ENCODE measurements at regions not wholly inside any gene's neighbourhood (a gene's known extent, or its start where the extent isn't known, plus 50 kb on each side); places are given as distances from the start of the nearest gene placed in this dataset.

DNA sequence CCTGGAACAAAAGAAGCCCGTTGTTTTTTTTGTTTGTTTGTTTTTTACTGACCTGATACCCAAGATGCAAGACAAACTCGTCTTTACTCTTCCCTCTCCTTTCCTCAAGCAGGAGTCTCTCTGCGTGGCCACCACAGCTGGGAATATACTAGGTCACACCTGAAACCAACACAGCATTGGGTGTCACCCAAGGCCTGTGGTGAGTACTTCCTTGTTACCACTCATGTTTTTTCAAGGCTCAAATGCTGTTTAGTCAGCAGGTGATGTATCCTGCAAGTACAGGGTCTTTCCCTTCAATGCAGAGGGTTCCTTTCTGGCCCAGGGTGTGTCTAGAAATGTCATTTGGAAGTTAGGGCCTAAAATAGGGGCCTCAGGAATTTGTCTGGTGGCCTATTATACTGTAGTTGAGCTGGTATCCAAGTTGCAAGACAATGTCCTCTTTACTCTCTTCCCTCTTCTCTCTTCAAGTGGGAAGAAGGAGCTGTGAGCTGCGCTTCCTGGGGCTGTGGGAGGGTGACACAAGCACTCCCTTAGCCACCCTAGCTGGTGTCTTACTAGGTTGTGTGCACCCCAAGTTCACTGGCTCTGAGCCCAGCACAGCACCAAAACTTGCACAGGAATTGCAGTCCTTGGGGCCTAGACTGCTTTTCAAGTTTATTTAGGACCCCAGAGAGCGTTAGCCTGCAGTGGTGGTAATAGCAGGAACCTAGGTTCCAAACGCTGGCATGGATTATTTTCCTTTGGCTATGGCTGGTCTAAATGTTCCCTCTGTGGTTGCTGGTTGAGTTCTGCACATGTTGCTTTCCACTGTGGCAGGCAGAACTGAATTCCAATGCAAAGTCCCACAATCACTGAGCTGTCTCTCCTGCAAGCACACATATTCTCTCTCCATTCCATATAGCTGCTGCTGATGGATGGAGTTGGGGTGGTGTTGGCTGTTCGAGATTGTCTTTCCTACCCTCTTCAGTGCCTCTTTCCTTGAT lies 91.4 kb upstream of the LYPLAL1 start (continued):
- TF ChIP-seq, protein P1, sequence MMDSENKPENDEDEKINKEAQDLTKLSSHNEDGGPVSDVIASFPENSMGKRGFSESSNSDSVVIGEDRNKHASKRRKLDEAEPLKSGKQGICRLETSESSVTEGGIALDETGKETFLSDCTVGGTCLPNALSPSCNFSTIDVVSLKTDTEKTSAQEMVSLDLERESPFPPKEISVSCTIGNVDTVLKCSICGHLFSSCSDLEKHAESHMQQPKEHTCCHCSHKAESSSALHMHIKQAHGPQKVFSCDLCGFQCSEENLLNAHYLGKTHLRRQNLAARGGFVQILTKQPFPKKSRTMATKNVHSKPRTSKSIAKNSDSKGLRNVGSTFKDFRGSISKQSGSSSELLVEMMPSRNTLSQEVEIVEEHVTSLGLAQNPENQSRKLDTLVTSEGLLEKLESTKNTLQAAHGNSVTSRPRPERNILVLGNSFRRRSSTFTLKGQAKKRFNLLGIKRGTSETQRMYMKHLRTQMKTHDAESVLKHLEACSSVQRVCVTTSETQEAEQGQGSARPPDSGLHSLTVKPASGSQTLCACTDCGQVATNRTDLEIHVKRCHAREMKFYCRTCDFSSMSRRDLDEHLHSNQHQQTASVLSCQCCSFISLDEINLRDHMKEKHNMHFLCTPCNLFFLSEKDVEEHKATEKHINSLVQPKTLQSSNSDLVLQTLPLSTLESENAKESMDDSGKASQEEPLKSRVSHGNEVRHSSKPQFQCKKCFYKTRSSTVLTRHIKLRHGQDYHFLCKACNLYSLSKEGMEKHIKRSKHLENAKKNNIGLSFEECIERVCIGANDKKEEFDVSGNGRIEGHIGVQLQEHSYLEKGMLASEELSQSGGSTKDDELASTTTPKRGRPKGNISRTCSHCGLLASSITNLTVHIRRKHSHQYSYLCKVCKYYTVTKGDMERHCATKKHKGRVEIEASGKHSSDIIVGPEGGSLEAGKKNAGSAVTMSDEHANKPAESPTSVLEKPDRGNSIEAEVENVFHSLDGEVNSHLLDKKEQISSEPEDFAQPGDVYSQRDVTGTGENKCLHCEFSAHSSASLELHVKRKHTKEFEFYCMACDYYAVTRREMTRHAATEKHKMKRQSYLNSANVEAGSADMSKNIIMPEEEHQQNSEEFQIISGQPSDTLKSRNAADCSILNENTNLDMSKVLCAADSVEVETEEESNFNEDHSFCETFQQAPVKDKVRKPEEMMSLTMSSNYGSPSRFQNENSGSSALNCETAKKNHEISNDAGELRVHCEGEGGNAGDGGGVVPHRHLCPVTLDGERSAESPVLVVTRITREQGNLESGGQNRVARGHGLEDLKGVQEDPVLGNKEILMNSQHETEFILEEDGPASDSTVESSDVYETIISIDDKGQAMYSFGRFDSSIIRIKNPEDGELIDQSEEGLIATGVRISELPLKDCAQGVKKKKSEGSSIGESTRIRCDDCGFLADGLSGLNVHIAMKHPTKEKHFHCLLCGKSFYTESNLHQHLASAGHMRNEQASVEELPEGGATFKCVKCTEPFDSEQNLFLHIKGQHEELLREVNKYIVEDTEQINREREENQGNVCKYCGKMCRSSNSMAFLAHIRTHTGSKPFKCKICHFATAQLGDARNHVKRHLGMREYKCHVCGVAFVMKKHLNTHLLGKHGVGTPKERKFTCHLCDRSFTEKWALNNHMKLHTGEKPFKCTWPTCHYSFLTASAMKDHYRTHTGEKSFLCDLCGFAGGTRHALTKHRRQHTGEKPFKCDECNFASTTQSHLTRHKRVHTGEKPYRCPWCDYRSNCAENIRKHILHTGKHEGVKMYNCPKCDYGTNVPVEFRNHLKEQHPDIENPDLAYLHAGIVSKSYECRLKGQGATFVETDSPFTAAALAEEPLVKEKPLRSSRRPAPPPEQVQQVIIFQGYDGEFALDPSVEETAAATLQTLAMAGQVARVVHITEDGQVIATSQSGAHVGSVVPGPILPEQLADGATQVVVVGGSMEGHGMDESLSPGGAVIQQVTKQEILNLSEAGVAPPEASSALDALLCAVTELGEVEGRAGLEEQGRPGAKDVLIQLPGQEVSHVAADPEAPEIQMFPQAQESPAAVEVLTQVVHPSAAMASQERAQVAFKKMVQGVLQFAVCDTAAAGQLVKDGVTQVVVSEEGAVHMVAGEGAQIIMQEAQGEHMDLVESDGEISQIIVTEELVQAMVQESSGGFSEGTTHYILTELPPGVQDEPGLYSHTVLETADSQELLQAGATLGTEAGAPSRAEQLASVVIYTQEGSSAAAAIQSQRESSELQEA (IDR thresholded peaks at IDR 0.05; ENCODE audit: low read depth) = no peak
